ENCODE measurements at regions not wholly inside any gene's neighbourhood (a gene's known extent, or its start where the extent isn't known, plus 50 kb on each side); places are given as distances from the start of the nearest gene placed in this dataset.
"Not testable (repeated sequence)": the region's sequence is repeated elsewhere in the genome, so short reads cannot be mapped to it uniquely, and the experiment has no call there.

DNA sequence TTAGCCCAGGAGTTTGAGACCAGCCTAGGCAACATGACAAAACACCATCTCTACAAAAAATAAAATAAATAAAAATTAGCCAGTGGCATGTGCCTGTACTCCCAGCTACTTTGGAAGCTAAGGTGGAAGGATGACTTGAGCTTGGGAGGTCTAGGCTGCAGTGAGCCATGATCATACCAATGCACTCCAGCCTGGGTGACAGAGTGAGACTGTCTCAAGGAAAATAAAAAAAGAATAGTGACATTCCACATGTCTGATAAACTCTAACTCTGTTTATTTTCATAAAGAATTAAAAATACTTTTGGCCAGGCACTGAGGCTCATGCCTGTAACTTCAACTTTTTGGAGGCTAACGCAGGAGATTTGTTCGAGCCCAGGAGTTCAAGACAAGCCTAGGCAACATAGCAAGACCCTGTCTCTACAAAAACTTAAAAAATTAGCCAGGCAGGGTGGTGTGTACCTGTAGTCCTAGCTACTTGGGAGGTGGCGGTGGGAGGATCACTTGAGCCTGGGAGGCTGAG is 115.1 kb downstream of the GJA1 start:
- no peaks in the 10 kb centered on the region for H3K4me1 ChIP-seq (ENCODE audit: control insufficient read depth, insufficient read depth, low read length)
- no peaks in the 10 kb centered on the region for H3K36me3 ChIP-seq (ENCODE audit: control insufficient read depth, insufficient read depth, low read length)
- no peak overlapping the region for H3K4me3 ChIP-seq (ENCODE audit: low read depth, low read length)

DNA sequence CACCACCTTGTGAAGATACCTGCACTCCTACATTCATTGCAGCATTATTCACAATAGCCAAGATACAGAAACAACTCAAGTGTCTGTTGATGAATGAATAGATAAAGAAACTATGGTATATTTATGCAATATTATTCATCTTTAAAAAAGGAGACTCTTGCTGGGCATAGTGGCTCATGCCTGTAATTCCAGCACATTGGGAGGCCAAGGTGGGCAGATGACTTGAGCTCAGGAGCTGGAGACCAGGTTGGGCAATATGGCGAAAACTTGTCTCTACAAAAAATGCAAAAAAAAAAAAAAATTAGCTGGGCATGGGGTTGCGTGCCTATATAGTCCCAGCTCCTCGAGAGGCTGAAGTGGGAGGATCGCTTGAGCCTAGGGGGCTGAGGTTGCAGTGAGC is 119.8 kb downstream of the GJA1 start:
- no peak overlapping the region for H3K4me3 ChIP-seq (ENCODE audit: low read depth, low read length)
- no peaks in the 10 kb centered on the region for H3K36me3 ChIP-seq (ENCODE audit: control insufficient read depth, insufficient read depth, low read length)
- no peaks in the 10 kb centered on the region for H3K9me3 ChIP-seq (ENCODE audit: control insufficient read depth, insufficient read depth, low read length)
- H3K4me1 ChIP-seq (ENCODE audit: control insufficient read depth, insufficient read depth, low read length): no peaks in the 10 kb centered on the region
- H3K9ac ChIP-seq (ENCODE audit: low read depth, low read length): no peak overlapping the region
- no peaks in the 10 kb centered on the region for H3K27me3 ChIP-seq (ENCODE audit: control insufficient read depth, insufficient read depth, low read length)

More for the DNA sequence above, 115.1 kb downstream of the GJA1 start:
- Histone ChIP-seq H3K9ac (ENCODE audit: low read depth, low read length) (no peak overlapping the region), H3K27me3 (ENCODE audit: control insufficient read depth, insufficient read depth, low read length) (no peaks in the 10 kb centered on the region), H3K9me3 (ENCODE audit: control insufficient read depth, insufficient read depth, low read length) (no peaks in the 10 kb centered on the region)

- not testable (repeated sequence) for H3K36me3 ChIP-seq (ENCODE audit: control insufficient read depth, insufficient read depth, low read length); H3K9ac ChIP-seq (ENCODE audit: low read depth, low read length); H3K4me1 ChIP-seq (ENCODE audit: control insufficient read depth, insufficient read depth, low read length); H3K27me3 ChIP-seq (ENCODE audit: control insufficient read depth, insufficient read depth, low read length); H3K9me3 ChIP-seq (ENCODE audit: control insufficient read depth, insufficient read depth, low read length); H3K4me3 ChIP-seq (ENCODE audit: low read depth, low read length)
Measured at GRCh38 chr6:121556149-121556548, 120.7 kb downstream of the GJA1 start.

- Histone ChIP-seq H3K9ac (ENCODE audit: low read depth, low read length) (no peak overlapping the region), H3K27me3 (ENCODE audit: control insufficient read depth, insufficient read depth, low read length) (no peaks in the 10 kb centered on the region), H3K9me3 (ENCODE audit: control insufficient read depth, insufficient read depth, low read length) (no peaks in the 10 kb centered on the region), H3K36me3 (ENCODE audit: control insufficient read depth, insufficient read depth, low read length) (no peaks in the 10 kb centered on the region), H3K4me1 (ENCODE audit: control insufficient read depth, insufficient read depth, low read length) (no peaks in the 10 kb centered on the region), H3K4me3 (ENCODE audit: low read depth, low read length) (no peak overlapping the region)
Measured at GRCh38 chr6:121557146-121557940, 121.9 kb downstream of the GJA1 start.

GRCh38 chr6:121559611-121560269 is 124.3 kb downstream of the GJA1 start:
- Histone ChIP-seq H3K9me3 (ENCODE audit: control insufficient read depth, insufficient read depth, low read length) (peaks cover 8% of the 10 kb centered on the region), H3K36me3 (ENCODE audit: control insufficient read depth, insufficient read depth, low read length) (no peaks in the 10 kb centered on the region), H3K4me1 (ENCODE audit: control insufficient read depth, insufficient read depth, low read length) (no peaks in the 10 kb centered on the region), H3K9ac (ENCODE audit: low read depth, low read length) (no peak overlapping the region), H3K27me3 (ENCODE audit: control insufficient read depth, insufficient read depth, low read length) (no peaks in the 10 kb centered on the region), H3K4me3 (ENCODE audit: low read depth, low read length) (no peak overlapping the region)

DNA sequence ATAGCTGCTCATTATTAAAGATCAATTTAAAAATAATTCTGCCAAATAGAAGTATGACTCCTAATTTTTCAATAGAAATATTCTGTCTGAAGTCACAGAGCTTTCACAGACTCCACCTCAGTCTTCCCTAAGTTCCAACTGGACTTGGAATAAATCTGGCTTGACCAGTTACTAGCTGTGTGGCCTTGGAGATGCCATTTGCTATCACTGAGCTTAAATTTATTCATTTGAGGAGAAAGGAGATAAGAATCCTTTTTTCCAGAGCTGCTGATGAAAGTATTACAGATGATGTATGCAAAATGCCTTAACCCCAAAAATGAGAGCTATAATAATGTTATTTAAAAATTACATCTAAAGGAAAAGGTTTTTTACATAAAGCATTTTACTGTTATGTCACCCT is 125.0 kb downstream of the GJA1 start:
- Histone ChIP-seq H3K4me3 (ENCODE audit: low read depth, low read length) (no peak overlapping the region), H3K9ac (ENCODE audit: low read depth, low read length) (no peak overlapping the region), H3K27me3 (ENCODE audit: control insufficient read depth, insufficient read depth, low read length) (no peaks in the 10 kb centered on the region), H3K36me3 (ENCODE audit: control insufficient read depth, insufficient read depth, low read length) (no peaks in the 10 kb centered on the region), H3K4me1 (ENCODE audit: control insufficient read depth, insufficient read depth, low read length) (no peaks in the 10 kb centered on the region), H3K9me3 (ENCODE audit: control insufficient read depth, insufficient read depth, low read length) (peaks cover 13% of the 10 kb centered on the region)

- Histone ChIP-seq H3K4me3 (ENCODE audit: low read depth, low read length) (no peak overlapping the region), H3K36me3 (ENCODE audit: control insufficient read depth, insufficient read depth, low read length) (no peaks in the 10 kb centered on the region), H3K9ac (ENCODE audit: low read depth, low read length) (no peak overlapping the region), H3K4me1 (ENCODE audit: control insufficient read depth, insufficient read depth, low read length) (no peaks in the 10 kb centered on the region), H3K27me3 (ENCODE audit: control insufficient read depth, insufficient read depth, low read length) (no peaks in the 10 kb centered on the region), H3K9me3 (ENCODE audit: control insufficient read depth, insufficient read depth, low read length) (peaks cover 13% of the 10 kb centered on the region)
Measured at GRCh38 chr6:121563286-121563685, 127.8 kb downstream of the GJA1 start.

- H3K36me3 ChIP-seq (ENCODE audit: control insufficient read depth, insufficient read depth, low read length); H3K27me3 ChIP-seq (ENCODE audit: control insufficient read depth, insufficient read depth, low read length); H3K4me3 ChIP-seq (ENCODE audit: low read depth, low read length); H3K9ac ChIP-seq (ENCODE audit: low read depth, low read length); H3K4me1 ChIP-seq (ENCODE audit: control insufficient read depth, insufficient read depth, low read length): not testable (repeated sequence)
- peaks cover 13% of the 10 kb centered on the region for H3K9me3 ChIP-seq (ENCODE audit: control insufficient read depth, insufficient read depth, low read length)
Measured at GRCh38 chr6:121564529-121564928, 129.1 kb downstream of the GJA1 start.

DNA sequence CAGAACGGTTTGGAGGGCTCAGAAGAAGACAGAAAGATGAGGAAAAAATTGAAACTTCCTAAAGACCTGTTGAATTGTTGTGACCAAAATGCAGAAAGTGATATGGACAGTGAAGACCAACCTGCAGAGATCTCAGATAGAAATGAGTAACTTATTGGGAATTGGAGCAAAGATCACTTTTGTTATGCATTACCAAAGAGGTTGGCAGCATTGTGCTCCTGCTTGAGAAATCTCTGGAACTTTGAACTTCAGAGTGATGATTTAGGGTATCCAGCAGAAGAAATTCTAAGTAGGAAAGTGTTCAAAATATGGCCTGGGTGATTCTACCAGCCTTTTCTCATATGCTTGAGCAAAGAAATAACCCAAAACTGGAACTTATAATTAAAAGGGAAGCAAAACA is 136.0 kb downstream of the GJA1 start:
- no peaks in the 10 kb centered on the region for H3K27me3 ChIP-seq (ENCODE audit: control insufficient read depth, insufficient read depth, low read length)
- no peak overlapping the region for H3K4me3 ChIP-seq (ENCODE audit: low read depth, low read length)
- no peaks in the 10 kb centered on the region for H3K9me3 ChIP-seq (ENCODE audit: control insufficient read depth, insufficient read depth, low read length)
- H3K36me3 ChIP-seq (ENCODE audit: control insufficient read depth, insufficient read depth, low read length): no peaks in the 10 kb centered on the region
- no peak overlapping the region for H3K9ac ChIP-seq (ENCODE audit: low read depth, low read length)
- H3K4me1 ChIP-seq (ENCODE audit: control insufficient read depth, insufficient read depth, low read length): no peaks in the 10 kb centered on the region

GRCh38 chr6:121573481-121573880 is 138.0 kb downstream of the GJA1 start:
- no peaks in the 10 kb centered on the region for H3K9me3 ChIP-seq (ENCODE audit: control insufficient read depth, insufficient read depth, low read length)
- H3K9ac ChIP-seq (ENCODE audit: low read depth, low read length): no peak overlapping the region
- H3K4me1 ChIP-seq (ENCODE audit: control insufficient read depth, insufficient read depth, low read length): no peaks in the 10 kb centered on the region
- H3K27me3 ChIP-seq (ENCODE audit: control insufficient read depth, insufficient read depth, low read length): no peaks in the 10 kb centered on the region
- no peaks in the 10 kb centered on the region for H3K36me3 ChIP-seq (ENCODE audit: control insufficient read depth, insufficient read depth, low read length)
- H3K4me3 ChIP-seq (ENCODE audit: low read depth, low read length): no peak overlapping the region

GRCh38 chr6:121578216-121578615 is 142.8 kb downstream of the GJA1 start:
- no peaks in the 10 kb centered on the region for H3K4me1 ChIP-seq (ENCODE audit: control insufficient read depth, insufficient read depth, low read length)
- H3K4me3 ChIP-seq (ENCODE audit: low read depth, low read length): no peak overlapping the region
- no peak overlapping the region for H3K9ac ChIP-seq (ENCODE audit: low read depth, low read length)
- H3K36me3 ChIP-seq (ENCODE audit: control insufficient read depth, insufficient read depth, low read length): no peaks in the 10 kb centered on the region
- no peaks in the 10 kb centered on the region for H3K9me3 ChIP-seq (ENCODE audit: control insufficient read depth, insufficient read depth, low read length)
- no peaks in the 10 kb centered on the region for H3K27me3 ChIP-seq (ENCODE audit: control insufficient read depth, insufficient read depth, low read length)

DNA sequence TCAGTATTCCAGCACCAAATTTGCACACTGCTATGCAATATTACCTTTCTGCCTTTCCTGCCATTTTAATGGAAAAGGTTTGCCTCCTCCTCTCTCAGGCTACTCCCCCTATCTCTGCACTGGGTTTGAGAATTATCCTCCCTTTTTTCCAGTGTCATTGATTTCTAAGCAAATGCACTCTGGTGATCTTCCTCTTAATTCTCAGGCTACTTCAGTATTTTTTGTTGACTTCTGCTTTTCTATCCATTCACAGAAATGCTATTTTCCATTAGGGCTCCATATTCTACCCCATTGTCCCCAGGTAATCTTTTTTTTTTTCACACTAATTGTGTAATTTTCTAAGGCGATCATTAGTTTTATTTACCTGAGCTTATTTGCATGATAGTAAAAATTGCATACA is 144.0 kb downstream of the GJA1 start:
- Histone ChIP-seq H3K9me3 (ENCODE audit: control insufficient read depth, insufficient read depth, low read length) (no peaks in the 10 kb centered on the region), H3K4me3 (ENCODE audit: low read depth, low read length) (no peak overlapping the region), H3K9ac (ENCODE audit: low read depth, low read length) (no peak overlapping the region), H3K4me1 (ENCODE audit: control insufficient read depth, insufficient read depth, low read length) (no peaks in the 10 kb centered on the region), H3K27me3 (ENCODE audit: control insufficient read depth, insufficient read depth, low read length) (no peaks in the 10 kb centered on the region), H3K36me3 (ENCODE audit: control insufficient read depth, insufficient read depth, low read length) (no peaks in the 10 kb centered on the region)
